ENCODE measurements at regions not wholly inside any gene's neighbourhood (a gene's known extent, or its start where the extent isn't known, plus 50 kb on each side); places are given as distances from the start of the nearest gene placed in this dataset.
"Not testable (repeated sequence)": the region's sequence is repeated elsewhere in the genome, so short reads cannot be mapped to it uniquely, and the experiment has no call there.

- H3K36me3 ChIP-seq (ENCODE audit: low read depth) = no peaks in the 10 kb centered on the region
- ATAC-seq (peak; percentile 94), DNase-seq (peak; percentile 78 to 86 (median 80))
- H3K4me3 ChIP-seq = no peak overlapping the region
- no peaks in the 10 kb centered on the region for H3K9me3 ChIP-seq
- H3K4me1 ChIP-seq (ENCODE audit: low read depth) = peaks cover 3% of the 10 kb centered on the region
- intact Hi-C loops (cut with DNase I, micrococcal nuclease) = no loop called here
- TF ChIP-seq, protein P1, sequence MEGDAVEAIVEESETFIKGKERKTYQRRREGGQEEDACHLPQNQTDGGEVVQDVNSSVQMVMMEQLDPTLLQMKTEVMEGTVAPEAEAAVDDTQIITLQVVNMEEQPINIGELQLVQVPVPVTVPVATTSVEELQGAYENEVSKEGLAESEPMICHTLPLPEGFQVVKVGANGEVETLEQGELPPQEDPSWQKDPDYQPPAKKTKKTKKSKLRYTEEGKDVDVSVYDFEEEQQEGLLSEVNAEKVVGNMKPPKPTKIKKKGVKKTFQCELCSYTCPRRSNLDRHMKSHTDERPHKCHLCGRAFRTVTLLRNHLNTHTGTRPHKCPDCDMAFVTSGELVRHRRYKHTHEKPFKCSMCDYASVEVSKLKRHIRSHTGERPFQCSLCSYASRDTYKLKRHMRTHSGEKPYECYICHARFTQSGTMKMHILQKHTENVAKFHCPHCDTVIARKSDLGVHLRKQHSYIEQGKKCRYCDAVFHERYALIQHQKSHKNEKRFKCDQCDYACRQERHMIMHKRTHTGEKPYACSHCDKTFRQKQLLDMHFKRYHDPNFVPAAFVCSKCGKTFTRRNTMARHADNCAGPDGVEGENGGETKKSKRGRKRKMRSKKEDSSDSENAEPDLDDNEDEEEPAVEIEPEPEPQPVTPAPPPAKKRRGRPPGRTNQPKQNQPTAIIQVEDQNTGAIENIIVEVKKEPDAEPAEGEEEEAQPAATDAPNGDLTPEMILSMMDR (IDR thresholded peaks at IDR 0.05) = no peak
Observed at GRCh38 chr1:148263128-148263905, 111.2 kb upstream of the NBPF11 start.

DNA sequence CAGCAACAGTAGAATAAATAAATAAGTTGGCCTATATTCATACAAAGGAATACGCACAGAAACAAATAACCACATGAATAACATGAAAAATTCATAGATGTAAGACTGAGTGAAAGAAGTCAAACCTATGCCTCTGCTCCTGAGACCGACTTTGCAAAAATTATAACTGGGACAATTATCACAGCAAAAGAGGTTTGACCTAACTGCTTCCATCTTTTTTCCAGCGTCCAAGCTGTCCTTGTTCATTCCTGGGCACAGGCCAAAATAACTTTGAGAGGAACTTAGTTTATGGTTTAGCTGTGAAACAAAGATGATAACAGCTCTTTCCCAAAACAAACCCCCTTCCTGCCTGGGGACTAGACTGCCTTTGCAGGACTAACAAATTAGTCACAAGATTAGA, 109.6 kb upstream of the NBPF11 start:
- H3K4me3 ChIP-seq; ATAC-seq; H3K9me3 ChIP-seq; H3K4me1 ChIP-seq (ENCODE audit: low read depth); H3K36me3 ChIP-seq (ENCODE audit: low read depth); intact Hi-C loops (cut with DNase I, micrococcal nuclease); DNase-seq: not testable (repeated sequence)

GRCh38 chr1:148257886-148258285, 105.8 kb upstream of the NBPF11 start:
- H3K4me1 ChIP-seq (ENCODE audit: low read depth); H3K9me3 ChIP-seq; DNase-seq; H3K36me3 ChIP-seq (ENCODE audit: low read depth); ATAC-seq; intact Hi-C loops (cut with DNase I, micrococcal nuclease); H3K4me3 ChIP-seq: not testable (repeated sequence)

DNA sequence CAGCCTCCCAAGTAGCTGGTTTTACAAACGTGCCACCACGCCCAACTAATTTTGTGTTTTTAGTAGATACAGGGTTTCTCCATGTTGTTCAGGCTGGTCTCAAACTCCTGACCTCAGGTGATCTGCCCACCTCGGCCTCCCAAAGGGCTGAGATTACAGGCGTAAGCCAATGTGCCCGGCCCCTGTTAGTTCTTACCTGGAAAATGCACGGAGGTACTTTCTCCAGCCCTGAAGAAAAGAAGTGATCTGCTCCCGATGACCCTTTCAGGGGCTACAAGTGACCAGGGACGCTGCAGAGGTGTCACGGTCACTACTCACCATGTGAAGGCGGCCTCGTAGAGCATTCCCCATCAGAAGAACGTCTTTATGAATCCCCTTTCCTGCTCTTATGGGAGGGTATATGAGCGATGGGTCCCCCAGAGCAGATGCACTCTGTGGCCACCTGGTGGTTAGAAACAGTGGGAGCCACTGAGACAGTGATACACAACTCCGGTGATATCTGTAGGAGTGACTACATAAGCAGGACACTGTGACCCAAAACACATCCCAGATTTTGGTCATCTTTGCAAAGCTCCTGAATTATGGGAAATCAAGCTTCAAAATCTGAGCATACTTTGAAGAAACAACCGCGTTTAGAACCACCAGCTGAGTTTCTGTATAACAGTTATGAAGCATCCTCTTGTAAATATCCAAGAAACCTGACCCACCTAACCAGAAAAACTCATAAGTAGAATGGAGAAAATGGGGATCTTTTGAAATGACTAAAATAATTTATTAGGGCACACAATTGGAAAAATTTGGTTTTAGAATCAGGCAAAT, 102.7 kb upstream of the NBPF11 start:
- H3K4me3 ChIP-seq; H3K4me1 ChIP-seq (ENCODE audit: low read depth); H3K36me3 ChIP-seq (ENCODE audit: low read depth); intact Hi-C loops (cut with DNase I, micrococcal nuclease); H3K9me3 ChIP-seq: not testable (repeated sequence)
- DNase-seq = peak in 2 of 3 donors; percentile 39 to 41
- ATAC-seq = peak; percentile 55

GRCh38 chr1:148253808-148254207, 101.7 kb upstream of the NBPF11 start:
- H3K36me3 ChIP-seq (ENCODE audit: low read depth); DNase-seq; H3K4me3 ChIP-seq; ATAC-seq; H3K9me3 ChIP-seq; intact Hi-C loops (cut with DNase I, micrococcal nuclease); H3K4me1 ChIP-seq (ENCODE audit: low read depth): not testable (repeated sequence)

DNA sequence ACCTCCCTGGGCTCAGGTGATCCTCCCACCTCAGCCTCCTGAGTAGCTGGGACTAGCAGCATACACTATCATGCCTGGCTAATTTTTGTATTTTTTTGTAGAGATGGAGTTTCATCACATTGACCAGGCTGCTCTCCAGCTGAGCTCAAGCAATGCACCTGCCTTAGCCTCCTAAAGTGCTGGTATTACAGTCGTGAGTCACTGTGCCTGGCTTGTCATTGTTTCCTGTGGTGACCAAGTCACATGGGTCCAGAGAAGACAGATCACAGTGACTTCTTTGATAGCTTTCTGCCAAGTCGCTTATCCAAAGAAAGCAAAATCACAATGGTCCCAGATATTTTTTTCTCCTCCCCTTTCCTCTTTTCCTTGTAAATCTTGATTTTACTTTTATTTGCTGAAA, 96.7 kb upstream of the NBPF11 start:
- H3K9me3 ChIP-seq; H3K4me3 ChIP-seq; H3K4me1 ChIP-seq (ENCODE audit: low read depth); intact Hi-C loops (cut with DNase I, micrococcal nuclease); DNase-seq; H3K36me3 ChIP-seq (ENCODE audit: low read depth): not testable (repeated sequence)
- peak; percentile 29 for ATAC-seq

DNA sequence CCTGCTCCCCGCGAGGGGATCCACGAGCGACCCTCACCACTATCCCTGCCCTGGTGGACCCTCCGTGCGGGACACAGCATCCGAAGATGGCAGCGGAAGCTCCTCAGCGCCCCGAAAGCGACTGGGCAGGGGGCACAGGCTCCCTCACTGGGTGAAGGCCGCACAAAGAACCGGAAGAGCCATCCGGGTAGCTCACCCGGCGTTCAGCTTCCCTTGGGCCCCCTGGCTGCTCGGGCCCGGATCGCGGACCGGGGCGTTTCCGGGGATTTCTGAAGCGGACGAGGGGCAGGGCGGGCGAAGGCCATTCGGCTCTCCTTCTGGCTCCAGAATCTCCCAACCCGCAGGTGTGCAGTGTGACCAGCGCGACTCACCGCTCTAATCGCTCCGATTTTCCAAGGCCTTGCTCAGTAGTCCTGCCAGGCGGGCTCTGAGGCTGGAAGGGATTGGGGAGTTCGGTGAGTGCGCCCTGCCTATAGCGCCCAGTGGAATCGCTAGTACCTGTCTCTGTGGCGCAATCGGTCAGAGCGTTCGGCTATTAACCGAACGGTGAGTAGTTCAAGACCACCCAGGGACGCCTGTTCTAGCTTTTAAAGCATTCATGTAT, 94.3 kb upstream of the NBPF11 start:
- H3K36me3 ChIP-seq (ENCODE audit: low read depth); H3K4me1 ChIP-seq (ENCODE audit: low read depth); DNase-seq; H3K9me3 ChIP-seq; H3K4me3 ChIP-seq; intact Hi-C loops (cut with DNase I, micrococcal nuclease): not testable (repeated sequence)
- peak; percentile 58 for ATAC-seq

DNA sequence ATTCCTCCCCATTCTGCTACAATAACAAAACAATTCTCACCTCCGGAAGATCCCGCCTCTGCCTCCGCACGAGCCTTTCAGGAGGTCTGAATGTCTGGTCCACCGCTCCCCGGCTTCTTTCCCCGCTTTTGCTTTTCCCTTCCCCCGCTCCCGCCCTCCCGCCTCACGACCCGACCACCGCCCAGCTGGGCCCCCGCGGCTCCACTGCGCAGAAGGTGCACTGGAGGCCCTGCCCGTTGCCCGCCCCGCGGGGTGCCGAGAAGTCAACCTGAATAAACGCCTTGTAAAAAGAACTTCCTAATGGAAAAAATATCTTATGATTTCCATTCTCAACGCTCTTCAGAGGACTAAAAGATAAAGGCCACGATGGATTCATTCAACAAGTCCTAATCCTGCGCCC, 93.8 kb upstream of the NBPF11 start:
- ATAC-seq; intact Hi-C loops (cut with DNase I, micrococcal nuclease); H3K4me3 ChIP-seq; DNase-seq; H3K9me3 ChIP-seq; H3K4me1 ChIP-seq (ENCODE audit: low read depth); H3K36me3 ChIP-seq (ENCODE audit: low read depth): not testable (repeated sequence)

- DNase-seq; H3K36me3 ChIP-seq (ENCODE audit: low read depth); H3K9me3 ChIP-seq; intact Hi-C loops (cut with DNase I, micrococcal nuclease); ATAC-seq; H3K4me1 ChIP-seq (ENCODE audit: low read depth); H3K4me3 ChIP-seq: not testable (repeated sequence)
Observed at GRCh38 chr1:148245443-148245842, 93.4 kb upstream of the NBPF11 start.

DNA sequence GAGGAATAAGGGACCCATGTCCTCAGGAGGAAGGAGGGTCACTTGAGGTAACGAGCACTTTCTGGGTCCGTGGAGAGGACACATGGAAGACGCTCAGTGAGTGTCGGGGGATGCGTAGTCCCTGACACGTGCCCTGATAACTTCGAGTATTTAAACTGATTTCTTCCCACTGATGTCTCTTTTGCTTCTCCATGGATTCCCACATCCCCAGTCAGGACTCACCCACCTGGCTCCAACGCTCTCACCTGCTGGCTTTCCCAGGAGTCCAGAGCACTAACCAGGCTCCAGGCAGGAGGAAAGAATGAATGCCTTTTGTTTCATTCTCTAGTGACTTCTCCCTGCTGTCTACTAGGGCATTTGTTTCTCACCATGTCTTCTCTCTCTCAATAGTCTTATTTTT, 81.2 kb upstream of the NBPF11 start:
- H3K36me3 ChIP-seq (ENCODE audit: low read depth); intact Hi-C loops (cut with DNase I, micrococcal nuclease); DNase-seq; H3K4me3 ChIP-seq; H3K4me1 ChIP-seq (ENCODE audit: low read depth); ATAC-seq; H3K9me3 ChIP-seq: not testable (repeated sequence)

DNA sequence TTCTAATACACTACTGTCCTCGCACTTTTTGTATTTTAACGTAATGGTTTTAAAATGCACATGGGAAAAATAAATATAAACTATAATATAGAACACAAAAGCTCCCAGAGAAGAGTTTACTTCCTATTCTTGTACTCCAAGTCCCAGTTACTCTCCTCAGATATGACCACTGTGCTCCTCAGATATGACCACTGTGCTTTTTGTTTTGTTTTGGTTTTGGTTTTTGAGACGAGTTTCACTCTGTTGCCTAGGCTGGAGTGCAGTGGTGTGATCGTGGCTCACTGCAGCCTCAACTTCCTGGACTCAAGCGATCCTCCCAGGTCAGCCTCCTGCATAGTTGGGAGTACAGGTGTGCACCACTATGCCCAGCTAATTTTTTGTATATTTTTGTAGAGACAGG, 76.8 kb upstream of the NBPF11 start:
- intact Hi-C loops (cut with DNase I, micrococcal nuclease); H3K36me3 ChIP-seq (ENCODE audit: low read depth); H3K9me3 ChIP-seq; H3K4me3 ChIP-seq; ATAC-seq; H3K4me1 ChIP-seq (ENCODE audit: low read depth); DNase-seq: not testable (repeated sequence)

DNA sequence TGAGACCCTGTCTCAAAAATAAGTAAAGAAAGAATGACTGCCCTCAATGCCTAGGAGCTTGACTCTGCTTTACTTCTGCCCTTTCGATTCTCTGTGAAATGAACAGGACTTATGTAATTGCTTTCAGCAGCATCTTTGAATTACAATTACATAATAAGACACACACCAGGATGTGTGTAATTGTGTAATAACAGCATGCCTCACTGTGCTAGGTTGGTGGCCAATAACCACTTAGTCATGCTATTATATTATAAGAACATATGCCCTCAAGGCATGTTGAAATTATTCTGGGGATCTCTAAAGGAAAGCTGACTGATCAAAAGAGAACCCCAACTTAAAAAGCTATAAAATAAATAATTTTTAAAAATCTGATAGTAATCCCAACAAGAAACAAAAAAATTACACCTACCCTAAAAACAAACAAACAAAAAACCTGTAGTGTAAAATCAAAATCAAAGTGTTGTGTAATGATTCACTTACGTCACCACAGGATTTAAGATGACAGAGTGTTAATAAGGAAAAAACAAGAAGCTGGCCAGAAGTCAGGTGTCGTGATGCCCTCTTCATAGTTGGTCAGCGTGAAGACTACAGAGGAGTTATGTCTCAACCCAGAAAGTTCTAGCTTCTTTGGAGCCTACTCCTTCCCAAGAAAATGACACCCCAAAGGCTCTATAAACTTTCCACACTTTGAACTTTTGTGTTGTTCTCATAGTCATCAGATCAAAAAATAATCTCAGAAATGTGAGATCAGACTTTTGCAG, 70.5 kb upstream of the NBPF11 start:
- intact Hi-C loops (cut with DNase I, micrococcal nuclease); H3K4me1 ChIP-seq (ENCODE audit: low read depth); H3K9me3 ChIP-seq; H3K4me3 ChIP-seq; H3K36me3 ChIP-seq (ENCODE audit: low read depth); DNase-seq: not testable (repeated sequence)
- peak; percentile 57 for ATAC-seq
